Choroid plexus epithelial cell (primary cell): ENCODE measurements at regions not wholly inside any gene's neighbourhood (a gene's known extent, or its start where the extent isn't known, plus 50 kb on each side); places are given as distances from the start of the nearest gene placed in this dataset.
"Not testable (repeated sequence)": the region's sequence is repeated elsewhere in the genome, so short reads cannot be mapped to it uniquely, and the experiment has no call there.

Experiments
- DNase-seq: peaks from one replicate; pipeline ENCODE4 v3.0.0-alpha.2; 2010; ENCODE audit warnings: low read depth
- H3K4me3 ChIP-seq: 2 replicates; pipeline ENCODE4 v1.5.1; 2011; ENCODE audit warnings: low read depth, mild to moderate bottlenecking, control low read depth, low read length, moderate library complexity
- CTCF ChIP-seq: conservative IDR thresholded peaks from 2 replicates; pipeline ENCODE4 v1.5.1; 2011; ENCODE audit warnings: low read depth, mild to moderate bottlenecking, control low read depth, inconsistent platforms, low read length, moderate library complexity

GRCh38 chr16:51262428-51262827, 111.4 kb upstream of the SALL1 start:
- DNase-seq = no peak
- TF ChIP-seq CTCF = no peak
- no peak overlapping the region for H3K4me3 ChIP-seq

- no peak overlapping the region for H3K4me3 ChIP-seq
- no peak for DNase-seq
- no peak for TF ChIP-seq CTCF
Observed at GRCh38 chr16:51261919-51262318, 110.8 kb upstream of the SALL1 start.

- no peak for TF ChIP-seq CTCF
- no peak overlapping the region for H3K4me3 ChIP-seq
- DNase-seq = no peak
Observed at GRCh38 chr16:51255349-51255972, 104.4 kb upstream of the SALL1 start.

GRCh38 chr16:51254390-51254789, 103.3 kb upstream of the SALL1 start:
- DNase-seq, H3K4me3 ChIP-seq: not testable (repeated sequence)

GRCh38 chr16:51248217-51248616, 97.1 kb upstream of the SALL1 start:
- no peak for TF ChIP-seq CTCF
- no peak overlapping the region for H3K4me3 ChIP-seq
- no peak for DNase-seq

- no peak for TF ChIP-seq CTCF
- DNase-seq = no peak
- no peak overlapping the region for H3K4me3 ChIP-seq
Observed at GRCh38 chr16:51245658-51245995, 94.6 kb upstream of the SALL1 start.

GRCh38 chr16:51244887-51245657, 94.0 kb upstream of the SALL1 start:
- TF ChIP-seq CTCF = no peak
- no peak for DNase-seq
- H3K4me3 ChIP-seq = no peak overlapping the region
